ENCODE measurements at regions not wholly inside any gene's neighbourhood (a gene's known extent, or its start where the extent isn't known, plus 50 kb on each side); places are given as distances from the start of the nearest gene placed in this dataset.

DNA sequence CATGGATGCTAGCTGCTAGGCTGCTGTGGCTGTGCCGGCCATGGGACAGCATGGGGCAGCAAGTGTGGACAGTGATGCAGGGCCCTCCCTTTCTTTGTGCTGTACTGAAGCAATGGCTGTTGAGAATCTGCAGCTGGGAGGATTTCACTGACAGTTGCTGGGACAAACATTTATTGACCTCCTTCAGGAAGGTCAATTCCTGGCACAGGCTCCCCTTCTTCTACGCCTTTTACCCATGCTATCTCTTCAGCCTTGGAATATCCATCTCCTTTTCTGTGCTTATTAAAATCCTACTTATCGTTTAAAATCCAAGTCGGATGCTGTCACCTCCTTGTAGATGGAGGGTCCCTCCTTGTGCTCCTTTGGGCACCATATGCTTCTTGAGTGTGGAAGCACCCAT lies 213.1 kb upstream of the USP24 start:
- TF ChIP-seq, protein P1, sequence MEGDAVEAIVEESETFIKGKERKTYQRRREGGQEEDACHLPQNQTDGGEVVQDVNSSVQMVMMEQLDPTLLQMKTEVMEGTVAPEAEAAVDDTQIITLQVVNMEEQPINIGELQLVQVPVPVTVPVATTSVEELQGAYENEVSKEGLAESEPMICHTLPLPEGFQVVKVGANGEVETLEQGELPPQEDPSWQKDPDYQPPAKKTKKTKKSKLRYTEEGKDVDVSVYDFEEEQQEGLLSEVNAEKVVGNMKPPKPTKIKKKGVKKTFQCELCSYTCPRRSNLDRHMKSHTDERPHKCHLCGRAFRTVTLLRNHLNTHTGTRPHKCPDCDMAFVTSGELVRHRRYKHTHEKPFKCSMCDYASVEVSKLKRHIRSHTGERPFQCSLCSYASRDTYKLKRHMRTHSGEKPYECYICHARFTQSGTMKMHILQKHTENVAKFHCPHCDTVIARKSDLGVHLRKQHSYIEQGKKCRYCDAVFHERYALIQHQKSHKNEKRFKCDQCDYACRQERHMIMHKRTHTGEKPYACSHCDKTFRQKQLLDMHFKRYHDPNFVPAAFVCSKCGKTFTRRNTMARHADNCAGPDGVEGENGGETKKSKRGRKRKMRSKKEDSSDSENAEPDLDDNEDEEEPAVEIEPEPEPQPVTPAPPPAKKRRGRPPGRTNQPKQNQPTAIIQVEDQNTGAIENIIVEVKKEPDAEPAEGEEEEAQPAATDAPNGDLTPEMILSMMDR (IDR thresholded peaks at IDR 0.05; ENCODE audit: insufficient read depth, low read length), result no peak
- H3K4me3 ChIP-seq (ENCODE audit: low read depth, low read length), result no peak overlapping the region
- no peak for DNase-seq (ENCODE audit: low read depth)

DNA sequence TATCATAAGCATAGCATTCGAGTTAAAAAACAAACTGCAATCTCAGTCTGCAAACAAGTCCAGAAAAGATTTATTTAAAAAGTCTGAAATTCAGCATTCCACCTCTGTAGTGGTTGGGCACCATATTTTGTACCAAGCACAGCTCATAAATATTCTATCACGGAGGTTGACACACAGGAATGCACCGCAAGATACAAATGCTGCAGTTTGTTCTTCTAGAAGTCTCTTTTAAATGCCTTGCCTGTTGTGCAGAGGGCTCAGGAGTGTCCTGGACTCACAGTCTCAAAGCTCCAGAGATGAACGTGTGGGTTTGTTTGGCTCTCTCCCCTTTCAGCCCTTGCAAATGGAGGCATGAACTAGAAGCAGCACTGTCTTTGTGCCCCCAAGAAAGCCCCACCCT lies 212.4 kb upstream of the USP24 start:
- DNase-seq (ENCODE audit: low read depth), result no peak
- TF ChIP-seq, protein P1 (IDR thresholded peaks at IDR 0.05; ENCODE audit: insufficient read depth, low read length), result no peak
- no peak overlapping the region for H3K4me3 ChIP-seq (ENCODE audit: low read depth, low read length)

DNA sequence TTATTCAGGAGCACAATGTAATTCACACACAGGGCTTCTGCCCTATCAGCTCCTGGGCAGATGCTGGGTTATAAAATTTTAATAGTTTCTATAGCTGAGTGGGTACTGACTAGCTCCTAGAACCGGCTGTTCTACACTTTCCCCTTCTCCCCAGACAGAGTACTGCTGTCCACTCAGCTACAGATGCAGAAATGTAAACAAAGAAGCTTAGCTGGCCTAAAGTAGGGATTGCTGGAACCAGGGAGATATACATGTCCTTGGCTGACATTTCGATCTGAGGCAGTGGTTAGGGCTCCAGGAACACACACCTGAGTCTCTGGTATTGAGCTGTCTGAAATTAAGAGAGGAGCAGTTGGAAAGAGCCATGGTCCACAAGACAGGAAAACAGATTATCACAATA lies 211.5 kb upstream of the USP24 start:
- no peak overlapping the region for H3K4me3 ChIP-seq (ENCODE audit: low read depth, low read length)
- no peak for DNase-seq (ENCODE audit: low read depth)

DNA sequence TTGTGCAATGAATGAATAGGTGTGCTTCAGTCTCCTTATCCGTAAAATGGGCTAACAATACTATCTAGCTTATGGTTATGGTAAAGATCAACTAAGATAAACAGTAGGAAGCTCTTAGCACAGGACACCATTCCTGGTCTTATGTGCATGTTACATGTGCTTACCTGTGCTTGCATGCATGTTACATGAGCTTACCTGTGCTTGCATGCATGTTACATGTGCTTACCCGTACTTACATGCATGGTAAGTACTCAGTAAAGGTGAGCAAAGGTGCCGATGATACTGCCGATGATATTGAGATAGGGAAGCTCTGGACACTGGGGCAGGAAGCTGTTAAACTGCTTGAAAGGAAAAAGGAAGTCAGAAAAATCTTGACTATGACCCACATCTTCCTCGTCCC lies 211.0 kb upstream of the USP24 start:
- no peak overlapping the region for H3K4me3 ChIP-seq (ENCODE audit: low read depth, low read length)
- TF ChIP-seq, protein P1 (IDR thresholded peaks at IDR 0.05; ENCODE audit: insufficient read depth, low read length), result no peak
- no peak for DNase-seq (ENCODE audit: low read depth)

More for the DNA sequence above, 211.5 kb upstream of the USP24 start:
- TF ChIP-seq, protein P1 (IDR thresholded peaks at IDR 0.05; ENCODE audit: insufficient read depth, low read length), result no peak

DNA sequence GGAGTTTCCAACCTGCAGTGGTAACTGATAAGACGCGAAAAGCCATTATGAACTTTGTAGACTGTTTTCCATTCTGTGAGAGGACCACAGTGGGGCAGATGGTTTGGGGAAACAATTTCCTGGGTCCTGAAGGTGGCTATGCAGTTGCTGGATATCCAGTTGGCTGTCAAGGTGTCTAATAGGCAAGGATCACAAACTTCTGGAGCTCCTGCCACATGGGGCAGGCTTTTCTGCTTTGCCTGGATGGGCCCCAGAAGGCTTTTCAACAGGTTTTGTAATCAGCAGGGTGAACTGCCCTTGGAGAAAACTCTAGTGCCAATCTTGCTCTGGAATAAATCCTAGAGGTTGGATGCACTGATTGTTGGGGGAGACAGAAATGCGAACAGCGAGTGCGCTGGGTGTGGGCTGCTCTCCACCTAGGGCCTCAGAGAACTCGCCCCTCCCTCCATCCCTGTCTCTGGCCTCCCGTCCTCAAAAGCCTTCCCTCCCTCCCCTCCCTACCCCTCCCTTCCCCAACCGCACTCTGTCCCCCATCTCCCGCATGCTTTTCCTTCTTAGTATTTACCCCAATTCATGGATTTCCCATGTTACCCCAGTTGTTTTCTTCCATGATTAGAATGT lies 210.3 kb upstream of the USP24 start:
- TF ChIP-seq, protein P1 (IDR thresholded peaks at IDR 0.05; ENCODE audit: insufficient read depth, low read length), result no peak
- no peak overlapping the region for H3K4me3 ChIP-seq (ENCODE audit: low read depth, low read length)
- no peak for DNase-seq (ENCODE audit: low read depth)

DNA sequence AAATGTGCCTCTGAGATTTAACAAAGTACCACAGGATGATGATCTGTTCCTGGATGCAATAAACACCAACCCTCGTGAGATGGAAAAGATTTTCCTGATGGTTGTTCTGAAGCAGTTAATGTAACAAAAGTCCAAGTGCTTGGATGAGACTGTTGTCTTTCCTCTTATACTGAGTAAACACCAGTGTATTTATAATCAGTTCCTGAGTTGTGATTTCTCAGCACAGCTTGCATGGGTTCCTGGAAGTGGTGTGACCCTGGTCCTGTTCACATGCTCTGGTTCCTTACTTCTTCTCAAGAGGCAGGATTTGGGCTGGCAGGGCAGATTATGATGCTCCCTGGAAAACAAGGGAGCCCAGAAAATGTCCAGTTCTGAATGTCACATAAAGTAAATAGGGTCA lies 208.2 kb upstream of the USP24 start:
- no peak for DNase-seq (ENCODE audit: low read depth)
- TF ChIP-seq, protein P1 (IDR thresholded peaks at IDR 0.05; ENCODE audit: insufficient read depth, low read length), result no peak
- no peak overlapping the region for H3K4me3 ChIP-seq (ENCODE audit: low read depth, low read length)
